HepG2 (cell line): ENCODE measurements at regions not wholly inside any gene's neighbourhood (a gene's known extent, or its start where the extent isn't known, plus 50 kb on each side); places are given as distances from the start of the nearest gene placed in this dataset.

Experiments
- AKNA ChIP-seq: sonication (generic); formaldehyde crosslinking; IDR thresholded peaks from 2 replicates; pipeline ENCODE4 v1.4.0; 2020; ENCODE audit warnings: missing genetic modification reagents, borderline replicate concordance
- FOSL2 ChIP-seq: sonication (generic); formaldehyde crosslinking; IDR thresholded peaks from 2 replicates; pipeline ENCODE4 v1.4.0; 2020; ENCODE audit warnings: missing genetic modification reagents
- FOXK2 ChIP-seq: fragments of 450-650 bp; IDR thresholded peaks from 2 replicates; pipeline ENCODE4 v1.6.1; 2016
- HDAC1 ChIP-seq: sonication (generic); formaldehyde crosslinking; IDR thresholded peaks from 2 replicates; pipeline ENCODE4 v1.5.1; 2020; ENCODE audit warnings: mild to moderate bottlenecking, missing genetic modification reagents
- KAT8 ChIP-seq: IDR thresholded peaks from 2 replicates; pipeline ENCODE4 v1.6.1; 2016; ENCODE audit warnings: missing genetic modification reagents, missing compliant biosample characterization
- MIXL1 ChIP-seq: IDR thresholded peaks from 2 replicates; pipeline ENCODE4 v1.6.1; 2016
- RBFOX2 ChIP-seq: fragments of 200-400 bp; formaldehyde crosslinking; IDR thresholded peaks from 2 replicates; pipeline ENCODE4 v1.6.1; 2017; ENCODE audit warnings: low read depth, mild to moderate bottlenecking, low read length
- ZBED4 ChIP-seq: sonication (generic); formaldehyde crosslinking; IDR thresholded peaks from 2 replicates; pipeline ENCODE4 v1.4.0; 2020; ENCODE audit warnings: missing genetic modification reagents, borderline replicate concordance
- ZNF326 ChIP-seq: sonication (generic); formaldehyde crosslinking; IDR thresholded peaks from 2 replicates; pipeline ENCODE4 v1.4.0; 2020; ENCODE audit warnings: missing genetic modification reagents, borderline replicate concordance
- ZNF720 ChIP-seq: sonication (generic); formaldehyde crosslinking; IDR thresholded peaks from 2 replicates; pipeline ENCODE4 v1.4.0; 2020; ENCODE audit warnings: missing genetic modification reagents

GRCh38 chr2:45180779-45181178 lies 171.5 kb upstream of the SIX2 start (continued):
- TF ChIP-seq AKNA (CRISPR knock-in tag): no peak
- TF ChIP-seq RBFOX2: no peak
- no peak for TF ChIP-seq FOSL2 (CRISPR knock-in tag)
- TF ChIP-seq ZNF720: no peak
- TF ChIP-seq FOXK2: no peak
- no peak for TF ChIP-seq ZNF326 (CRISPR knock-in tag)
- no peak for TF ChIP-seq HDAC1 (CRISPR knock-in tag)
- no peak for TF ChIP-seq MIXL1
- no peak for TF ChIP-seq KAT8
- no peak for TF ChIP-seq ZBED4 (CRISPR knock-in tag)
- TF ChIP-seq, all 625 proteins: peak for 0
